Stimulated activated CD4-positive, alpha-beta T cell treated with anti-CD3 and anti-CD28 coated beads, Interleukin-4, amount 100 ng/mL, for 24 hours (primary cell): ENCODE measurements at regions not wholly inside any gene's neighbourhood (a gene's known extent, or its start where the extent isn't known, plus 50 kb on each side); places are given as distances from the start of the nearest gene placed in this dataset.

Experiments used
- DNase-seq: peaks from one replicate; pipeline ENCODE4 v3.0.0-alpha.2; 2020

- no peak for DNase-seq
These were observed 584.8 kb upstream of the INTU start for GRCh38 chr4:127047930-127048329.

GRCh38 chr4:127048376-127049044, 584.2 kb upstream of the INTU start:
- DNase-seq: no peak

- no peak for DNase-seq
These were observed 583.2 kb upstream of the INTU start for GRCh38 chr4:127049526-127049925.

GRCh38 chr4:127052742-127053141, 580.0 kb upstream of the INTU start:
- DNase-seq: no peak

- DNase-seq: no peak
These were observed 577.4 kb upstream of the INTU start for GRCh38 chr4:127055357-127055756.

GRCh38 chr4:127069675-127070074, 563.1 kb upstream of the INTU start:
- no peak for DNase-seq

- no peak for DNase-seq
These were observed 561.3 kb upstream of the INTU start for GRCh38 chr4:127071443-127071842.

GRCh38 chr4:127080141-127080540, 552.6 kb upstream of the INTU start:
- DNase-seq: no peak

- no peak for DNase-seq
These were observed 551.7 kb upstream of the INTU start for GRCh38 chr4:127081041-127081440.

- no peak for DNase-seq
These were observed 549.8 kb upstream of the INTU start for GRCh38 chr4:127082986-127083385.

- DNase-seq: no peak
These were observed 548.1 kb upstream of the INTU start for GRCh38 chr4:127084666-127085065.

- DNase-seq: no peak
These were observed 535.7 kb upstream of the INTU start for GRCh38 chr4:127097061-127097460.

GRCh38 chr4:127102361-127102760, 530.4 kb upstream of the INTU start:
- DNase-seq: no peak

GRCh38 chr4:127103681-127104115, 529.1 kb upstream of the INTU start:
- no peak for DNase-seq

- DNase-seq: no peak
These were observed 518.9 kb upstream of the INTU start for GRCh38 chr4:127113844-127114362.

GRCh38 chr4:127118681-127119080, 514.1 kb upstream of the INTU start:
- no peak for DNase-seq

- no peak for DNase-seq
These were observed 512.2 kb upstream of the INTU start for GRCh38 chr4:127120441-127121090.

- no peak for DNase-seq
These were observed 507.8 kb upstream of the INTU start for GRCh38 chr4:127124919-127125318.

GRCh38 chr4:127126718-127127117, 506.0 kb upstream of the INTU start:
- no peak for DNase-seq

- no peak for DNase-seq
These were observed 501.2 kb upstream of the INTU start for GRCh38 chr4:127131527-127131926.

- no peak for DNase-seq
These were observed 498.3 kb upstream of the INTU start for GRCh38 chr4:127134490-127134889.

- DNase-seq: no peak
These were observed 494.2 kb upstream of the INTU start for GRCh38 chr4:127138586-127138985.

- no peak for DNase-seq
These were observed 492.9 kb upstream of the INTU start for GRCh38 chr4:127139788-127140286.

- no peak for DNase-seq
These were observed 492.5 kb upstream of the INTU start for GRCh38 chr4:127140306-127140705.
